ENCODE measurements at regions not wholly inside any gene's neighbourhood (a gene's known extent, or its start where the extent isn't known, plus 50 kb on each side); places are given as distances from the start of the nearest gene placed in this dataset.
"Not testable (repeated sequence)": the region's sequence is repeated elsewhere in the genome, so short reads cannot be mapped to it uniquely, and the experiment has no call there.

DNA sequence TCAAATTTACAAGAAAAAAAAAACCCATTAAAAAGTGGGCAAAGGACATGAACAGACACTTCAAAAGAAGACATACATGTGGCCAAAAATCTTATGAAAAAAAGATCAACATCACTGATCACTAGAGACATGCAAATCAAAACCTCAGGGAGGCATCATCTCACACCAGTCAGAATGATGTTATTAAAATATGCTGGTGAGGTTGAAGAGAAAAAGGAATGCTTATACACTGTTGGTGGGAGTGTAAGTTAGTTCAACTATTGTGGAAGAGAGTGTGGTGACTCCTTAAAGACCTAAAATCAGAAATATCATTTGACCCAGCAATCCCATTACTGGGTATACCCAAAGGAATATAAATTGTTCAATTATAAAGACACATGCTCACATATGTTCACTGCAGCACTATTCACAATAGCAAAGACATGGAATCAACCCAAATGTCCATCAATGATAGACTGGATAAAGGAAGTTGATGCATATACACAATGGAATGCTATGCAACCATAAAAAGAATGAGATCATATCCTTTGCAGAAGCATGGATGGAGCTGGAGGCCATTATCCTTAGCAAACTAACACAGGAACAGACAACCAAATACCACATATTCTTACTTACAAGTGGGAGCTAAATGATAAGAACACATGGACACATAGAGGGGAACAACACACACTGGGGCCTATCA, 100.3 kb upstream of the GALNT15 start:
- DNase-seq (ENCODE audit: low read depth in 2 of 2): not testable (repeated sequence)

DNA sequence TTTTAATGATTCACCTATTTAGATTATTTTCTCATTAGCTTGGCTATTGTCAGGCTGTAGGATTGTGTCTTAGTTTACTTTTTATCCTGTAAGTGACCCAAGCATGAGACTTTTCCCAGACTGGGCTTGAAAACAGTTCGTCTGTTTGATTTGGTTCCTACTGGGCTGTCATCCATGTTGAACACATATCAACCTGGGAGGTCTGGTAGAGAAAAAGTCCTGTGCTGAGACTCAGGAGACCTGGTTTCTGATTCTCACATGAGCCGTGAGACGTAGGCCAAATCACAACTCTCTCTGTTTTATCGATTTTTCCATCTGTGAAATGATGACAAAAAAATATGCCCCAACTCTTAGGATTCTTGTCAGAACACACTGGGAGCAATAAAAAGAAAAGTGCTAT, 98.8 kb upstream of the GALNT15 start:
- DNase-seq (ENCODE audit: low read depth in 2 of 2): no peak

DNA sequence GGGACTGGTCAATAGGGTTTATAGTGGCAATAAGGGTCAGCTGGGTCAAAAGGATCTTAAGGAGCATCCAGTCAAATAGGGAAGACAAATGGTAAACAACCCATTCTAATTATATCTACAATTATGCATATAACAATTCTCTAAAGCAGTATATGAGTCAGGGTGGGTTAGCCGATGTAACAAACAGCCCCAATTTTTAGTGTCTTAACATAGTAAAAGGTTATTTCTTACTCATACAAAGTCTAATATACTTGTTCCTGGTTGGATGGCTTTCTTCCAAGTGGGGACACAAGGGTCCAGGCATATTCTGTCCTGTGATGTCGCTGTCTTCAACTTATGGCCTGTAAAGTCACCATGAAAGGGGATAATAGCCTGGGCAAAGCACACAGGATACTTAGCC, 97.9 kb upstream of the GALNT15 start:
- DNase-seq (ENCODE audit: low read depth in 2 of 2): no peak

DNA sequence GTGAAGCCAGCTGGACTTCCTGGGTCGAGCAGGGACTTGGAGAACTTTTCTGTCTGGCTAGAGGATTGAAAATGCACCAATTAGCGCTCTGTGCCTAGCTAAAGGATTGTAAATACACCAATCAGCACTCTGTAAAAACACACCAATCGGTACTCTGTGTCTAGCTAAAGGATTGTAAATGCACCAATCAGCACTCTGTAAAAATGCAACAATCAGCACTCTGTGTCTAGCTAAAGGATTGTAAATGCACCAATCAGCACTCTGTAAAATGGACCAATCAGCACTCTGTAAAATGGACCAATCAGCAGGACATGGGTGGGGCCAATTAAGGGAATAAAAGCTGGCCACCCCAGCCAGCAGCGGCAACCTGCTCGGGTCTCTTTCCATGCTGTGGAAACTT, 97.3 kb upstream of the GALNT15 start:
- not testable (repeated sequence) for DNase-seq (ENCODE audit: low read depth in 2 of 2)

DNA sequence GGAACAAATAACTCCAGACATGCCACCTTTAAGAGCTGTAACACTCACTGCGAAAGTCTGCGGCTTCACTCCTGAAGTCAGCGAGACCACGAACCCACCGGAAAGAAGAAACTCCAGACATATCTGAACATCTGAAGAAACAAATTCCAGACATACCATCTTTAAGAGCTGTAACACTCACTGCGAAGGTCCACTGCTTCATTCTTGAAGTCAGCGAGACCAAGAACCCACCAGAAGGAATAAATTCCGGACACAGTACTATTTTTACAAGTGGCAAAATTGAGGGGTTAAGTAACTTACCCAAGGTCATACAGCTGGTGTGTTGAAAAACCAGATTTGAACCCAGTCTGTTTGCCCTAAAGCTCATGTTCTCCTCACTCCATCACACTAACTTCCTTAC, 96.8 kb upstream of the GALNT15 start:
- DNase-seq (ENCODE audit: low read depth in 2 of 2): not testable (repeated sequence)

DNA sequence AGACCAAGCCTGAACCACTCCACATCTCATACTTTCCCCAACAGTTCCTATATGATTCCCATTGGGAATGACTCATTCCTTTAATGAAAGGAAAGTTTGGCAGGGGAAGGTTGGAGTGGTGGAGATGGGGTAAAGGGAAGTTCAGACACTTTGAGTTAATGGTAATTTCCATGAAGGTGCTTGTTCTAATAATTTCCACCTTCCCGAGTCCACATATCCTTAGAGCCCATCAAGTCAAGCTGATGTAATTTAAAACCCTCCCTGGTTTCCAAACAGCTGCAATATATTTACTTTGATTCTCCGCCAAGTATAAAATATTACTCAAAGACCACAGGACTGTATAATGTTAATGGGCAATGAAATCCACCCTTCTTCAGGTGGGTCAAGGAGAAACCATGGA, 95.0 kb upstream of the GALNT15 start:
- DNase-seq (ENCODE audit: low read depth in 2 of 2): no peak

DNA sequence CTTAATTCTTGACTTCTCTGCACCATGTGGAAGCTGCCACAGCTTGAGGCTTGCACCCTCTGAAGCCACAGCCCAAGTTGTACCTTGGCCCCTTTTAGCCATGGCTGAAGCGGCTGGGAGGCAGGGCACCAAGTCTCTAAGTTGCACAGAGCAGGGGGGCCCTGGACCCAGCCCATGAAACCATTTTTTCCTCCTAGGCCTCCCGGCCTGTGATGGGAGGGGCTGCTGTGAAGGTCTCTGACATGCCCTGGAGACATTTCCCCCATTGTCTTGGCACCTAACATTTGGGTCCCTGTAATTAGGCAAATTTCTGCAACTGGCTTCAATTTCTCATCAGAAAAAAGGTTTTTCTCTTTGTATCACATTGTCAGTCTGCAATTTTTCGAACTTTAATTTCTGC, 92.8 kb upstream of the GALNT15 start:
- no peak for DNase-seq (ENCODE audit: low read depth in 2 of 2)

DNA sequence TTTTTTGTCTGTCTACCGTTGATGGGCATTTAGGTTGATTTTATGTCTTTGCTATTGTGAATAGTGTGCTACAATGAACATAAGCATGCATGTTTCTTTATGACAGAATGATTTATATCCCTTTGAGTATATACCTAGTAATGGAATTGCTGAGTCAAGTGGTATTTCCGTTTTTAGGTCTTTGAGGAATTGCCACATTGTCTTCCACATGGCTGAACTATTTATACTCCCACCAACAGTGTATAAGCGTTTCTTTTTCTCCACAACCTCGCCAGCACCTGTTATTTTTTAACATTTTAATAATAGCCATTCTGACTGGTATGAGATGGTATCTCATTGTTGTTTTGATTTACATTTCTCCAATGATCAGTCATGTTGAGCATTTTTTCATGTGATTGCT, 89.6 kb upstream of the GALNT15 start:
- DNase-seq (ENCODE audit: low read depth in 2 of 2): no peak

DNA sequence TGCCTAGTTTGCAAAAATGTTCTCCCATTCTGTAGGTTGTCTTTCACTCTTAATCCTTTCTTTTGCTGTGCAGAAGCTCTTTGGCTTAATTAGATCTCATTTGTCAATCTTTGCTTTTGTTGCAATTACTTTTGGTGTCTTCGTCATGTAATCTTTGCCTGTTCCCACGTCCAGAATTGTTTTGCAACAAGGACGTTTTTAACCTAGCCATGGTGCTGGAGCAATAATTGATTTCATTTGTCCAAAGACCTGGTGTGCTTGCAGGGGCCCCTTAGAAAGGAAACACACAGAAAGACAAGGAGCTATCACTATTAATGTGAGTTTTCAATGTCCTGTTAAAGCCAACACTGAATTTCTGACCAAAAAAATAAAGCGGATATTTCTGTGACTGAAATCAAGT, 89.1 kb upstream of the GALNT15 start:
- DNase-seq (ENCODE audit: low read depth in 2 of 2): no peak

DNA sequence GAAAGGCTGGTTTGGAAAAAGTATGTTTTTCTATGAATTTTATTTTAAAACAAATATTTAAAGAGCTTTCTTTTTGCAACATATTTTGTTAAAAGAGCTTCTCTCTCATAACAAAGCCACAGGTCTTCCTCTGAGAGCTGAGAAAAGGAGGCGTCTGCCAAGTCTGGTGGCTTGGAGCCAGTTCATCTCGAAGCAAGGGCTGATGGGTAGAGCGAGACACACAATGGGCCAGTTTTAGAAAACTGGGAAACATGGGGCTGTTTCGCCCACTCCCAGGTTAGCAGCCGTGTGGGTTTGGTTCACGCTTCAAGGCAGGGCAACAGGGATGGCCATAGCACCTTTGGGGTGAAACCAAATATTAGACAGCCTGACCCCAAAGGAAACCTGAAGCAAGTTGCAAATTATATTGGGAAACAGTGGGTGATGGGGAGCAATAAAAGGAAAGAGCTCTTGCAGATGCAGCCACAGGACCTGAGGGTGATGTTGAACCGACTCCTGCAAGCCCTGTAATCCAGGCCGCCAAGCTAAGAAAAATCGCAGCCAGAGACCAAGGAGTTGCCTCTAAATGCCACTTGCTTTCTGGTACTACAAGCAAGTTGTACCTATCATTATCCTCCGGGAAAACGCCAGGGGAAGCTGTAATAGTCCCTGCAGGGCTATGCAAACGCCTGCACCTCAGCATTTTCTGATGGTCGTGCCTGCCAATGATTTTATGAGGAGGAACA, 88.4 kb upstream of the GALNT15 start:
- no peak for DNase-seq (ENCODE audit: low read depth in 2 of 2)

DNA sequence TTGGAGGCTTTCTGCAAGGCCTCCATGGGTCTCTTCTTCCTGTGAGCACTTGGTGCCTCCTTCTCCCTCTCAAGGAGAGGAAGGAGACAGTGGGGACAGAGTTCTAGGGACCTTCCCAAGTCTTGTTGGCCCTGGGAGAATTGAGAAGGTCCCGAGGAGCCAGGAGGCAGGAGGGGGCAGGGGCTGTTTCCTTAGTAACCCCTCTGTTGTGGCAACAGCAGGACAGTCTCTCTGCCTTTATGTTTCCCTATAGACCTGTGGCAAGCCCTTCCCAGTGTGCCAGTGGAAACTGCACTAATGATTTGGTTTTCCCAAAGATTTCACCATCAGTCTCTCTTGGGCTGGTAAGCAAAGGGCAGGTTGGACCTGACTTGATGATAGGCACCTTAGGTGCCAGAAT, 87.8 kb upstream of the GALNT15 start:
- no peak for DNase-seq (ENCODE audit: low read depth in 2 of 2)

DNA sequence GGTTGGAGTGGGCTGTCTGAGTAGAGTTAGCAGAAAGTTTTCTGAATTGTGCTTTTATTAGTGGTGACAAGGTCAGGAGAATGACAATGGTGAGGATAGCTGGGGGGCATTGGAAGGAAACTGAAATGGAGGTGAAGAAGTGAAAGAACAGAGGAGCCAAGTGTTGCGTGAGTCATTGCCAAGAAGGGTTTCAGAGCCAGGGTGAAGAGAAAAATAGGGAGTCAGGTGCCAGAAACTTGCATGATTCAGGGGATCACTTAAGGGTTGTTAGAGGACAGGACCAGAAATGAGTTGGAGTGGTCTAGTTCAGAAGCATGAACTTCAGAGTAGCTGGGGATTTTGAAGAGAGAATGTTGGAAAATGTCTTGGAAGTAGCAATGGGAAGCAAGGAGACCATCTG, 86.0 kb upstream of the GALNT15 start:
- DNase-seq (ENCODE audit: low read depth in 2 of 2): no peak

DNA sequence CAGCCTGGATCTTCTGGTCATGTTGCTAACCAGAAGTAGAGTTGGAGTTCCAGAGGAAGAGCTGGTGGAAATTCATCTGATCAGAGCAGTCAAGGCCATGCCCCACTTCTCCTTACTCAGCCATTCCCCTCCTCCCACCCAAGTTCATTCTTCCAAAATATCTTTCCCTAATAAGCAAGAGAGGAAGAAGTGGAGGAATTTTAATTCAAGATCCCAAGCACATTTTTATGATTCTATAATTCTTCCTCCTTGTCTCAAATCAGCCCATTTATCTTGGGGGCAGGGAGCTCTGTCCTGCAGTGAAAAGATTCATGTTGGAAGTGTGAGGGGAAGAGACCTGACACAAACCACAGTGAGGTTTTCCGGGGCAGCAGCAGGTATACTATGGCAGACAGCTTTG, 85.0 kb upstream of the GALNT15 start:
- no peak for DNase-seq (ENCODE audit: low read depth in 2 of 2)

DNA sequence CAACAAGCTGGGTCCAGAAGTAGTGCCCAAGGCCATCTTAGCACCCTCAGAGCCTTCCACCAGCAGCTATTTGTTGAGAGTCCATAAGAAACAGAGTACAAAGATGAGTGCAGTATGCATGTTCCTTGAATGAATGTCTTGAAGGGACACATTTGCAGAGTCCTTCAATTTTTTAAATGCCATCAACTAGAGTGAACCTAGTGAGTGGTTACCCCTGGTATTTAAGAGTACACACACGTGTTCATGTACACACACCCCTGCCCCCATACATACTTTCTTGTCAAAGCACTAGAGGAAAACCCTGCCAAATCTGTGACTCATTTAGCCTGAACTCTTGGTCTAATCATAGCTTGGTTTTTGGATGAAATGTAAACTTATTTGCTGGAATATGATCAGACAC, 84.5 kb upstream of the GALNT15 start:
- no peak for DNase-seq (ENCODE audit: low read depth in 2 of 2)

DNA sequence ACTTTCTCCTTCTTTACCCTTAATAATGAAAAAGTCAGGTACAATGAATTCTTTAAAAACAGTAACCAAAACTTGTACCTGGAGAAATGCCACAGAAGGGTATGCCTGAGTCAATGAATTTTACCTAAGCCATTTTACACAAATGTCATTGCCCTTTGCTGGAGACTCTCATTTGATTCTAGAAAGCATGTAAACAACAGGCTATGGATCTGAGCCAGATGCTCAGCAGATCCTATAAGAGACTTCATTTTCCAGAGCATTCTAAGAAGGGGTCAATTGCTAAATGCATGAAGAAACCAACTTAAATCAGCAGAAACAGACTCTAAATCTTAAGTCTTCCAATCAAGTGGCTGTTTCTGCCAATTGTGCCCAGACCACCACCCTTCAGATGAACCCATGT, 83.8 kb upstream of the GALNT15 start:
- DNase-seq (ENCODE audit: low read depth in 2 of 2): no peak

DNA sequence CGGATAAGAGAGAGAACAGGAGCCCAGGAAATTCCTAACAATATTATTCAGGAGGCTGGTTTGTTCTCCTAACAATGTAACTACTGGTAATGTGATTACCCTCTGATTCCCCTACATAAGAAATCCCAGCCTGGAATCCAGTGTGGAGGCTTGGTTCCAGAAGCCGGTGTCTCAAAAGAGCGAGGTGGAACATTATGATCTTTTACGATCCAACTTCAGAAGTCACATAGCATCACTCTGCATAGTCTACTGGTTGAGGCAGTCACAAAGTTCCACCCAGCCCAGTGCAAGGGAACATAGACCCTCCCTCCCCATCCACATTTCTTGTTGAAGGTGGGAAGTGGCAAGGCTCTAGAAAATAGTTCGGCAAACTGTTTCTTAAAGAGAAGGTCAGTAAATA, 81.6 kb upstream of the GALNT15 start:
- DNase-seq (ENCODE audit: low read depth in 2 of 2): no peak

DNA sequence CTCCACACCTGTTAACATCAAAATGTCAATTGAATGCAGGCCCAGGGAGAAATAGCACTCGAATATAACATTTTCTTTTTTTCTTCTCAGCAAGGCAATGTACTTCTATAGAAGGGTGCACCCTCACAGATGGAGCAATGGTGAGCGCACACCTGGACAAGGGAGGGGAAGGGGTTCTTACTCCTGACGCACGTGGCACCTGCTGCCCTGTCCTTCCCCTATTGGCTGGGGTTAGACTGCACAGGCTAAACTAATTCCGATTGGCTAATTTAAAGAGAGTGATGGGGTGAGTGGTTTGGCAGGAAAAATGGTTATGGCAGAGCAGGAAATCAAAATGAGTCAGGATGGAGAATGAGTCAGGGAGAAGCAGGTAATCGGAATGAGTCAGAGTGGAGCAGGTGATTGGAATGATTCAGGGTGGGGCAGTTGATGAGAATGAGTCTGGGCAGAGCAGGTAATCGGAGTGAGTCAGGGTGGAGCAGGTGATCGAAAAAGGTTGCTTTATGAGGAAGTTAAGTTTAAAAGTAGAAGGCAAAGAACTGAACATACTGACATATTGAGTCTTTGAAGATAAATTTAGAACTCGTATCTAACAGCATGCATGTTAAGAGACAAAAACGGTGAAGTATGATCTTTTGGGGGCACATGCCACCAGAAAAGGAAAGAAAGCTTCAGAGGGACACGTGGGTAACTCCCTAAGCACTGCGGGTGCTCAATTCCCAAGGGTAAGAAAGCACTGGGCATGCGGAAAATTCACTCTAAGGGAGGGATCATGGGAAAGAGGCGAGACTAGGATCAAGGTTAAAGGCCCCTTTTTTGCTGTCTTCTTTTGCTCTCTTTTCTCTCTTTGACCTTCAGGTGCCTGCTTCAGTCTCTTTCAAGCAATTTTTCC, 72.9 kb upstream of the GALNT15 start:
- no peak for DNase-seq (ENCODE audit: low read depth in 2 of 2)

DNA sequence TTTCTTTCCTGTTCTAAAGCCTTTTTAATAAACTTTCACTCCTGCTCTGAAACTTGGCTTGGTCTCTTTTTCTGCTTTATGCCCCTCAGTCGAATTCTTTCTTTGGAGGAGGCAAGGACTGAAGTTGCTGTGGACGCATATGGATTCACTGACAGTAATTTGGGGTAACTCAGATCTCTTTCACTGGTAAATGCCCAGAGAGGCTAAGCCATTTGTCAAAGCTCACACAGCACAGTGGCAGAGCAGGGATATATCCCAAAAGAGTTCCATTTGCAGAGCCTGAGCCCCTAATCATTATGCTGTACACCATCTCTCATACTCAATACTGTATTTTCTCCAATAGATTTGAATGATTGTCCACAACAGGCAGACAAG, 72.3 kb upstream of the GALNT15 start:
- DNase-seq (ENCODE audit: low read depth in 2 of 2): no peak

DNA sequence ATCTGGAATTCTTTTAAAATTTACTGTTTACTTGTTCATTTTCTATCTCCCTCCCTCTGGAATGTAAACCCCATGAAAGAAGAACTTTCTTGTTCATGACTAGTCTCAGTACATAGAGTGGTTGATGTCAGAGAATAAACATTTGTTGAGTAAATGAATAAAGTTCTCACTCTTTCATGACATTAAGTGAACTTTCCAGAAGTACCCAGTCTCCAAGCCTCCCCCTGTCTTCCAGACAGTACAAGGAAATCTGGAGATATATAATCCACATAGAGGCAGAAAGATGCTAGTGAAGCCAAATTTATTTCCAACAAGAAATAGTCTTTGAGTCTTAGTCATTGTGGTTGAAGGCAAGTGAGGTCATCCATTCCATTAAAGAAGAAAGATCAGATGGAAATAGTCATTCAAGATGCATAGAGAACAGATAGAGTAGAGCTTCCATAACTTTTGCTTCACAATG, 71.5 kb upstream of the GALNT15 start:
- no peak for DNase-seq (ENCODE audit: low read depth in 2 of 2)

DNA sequence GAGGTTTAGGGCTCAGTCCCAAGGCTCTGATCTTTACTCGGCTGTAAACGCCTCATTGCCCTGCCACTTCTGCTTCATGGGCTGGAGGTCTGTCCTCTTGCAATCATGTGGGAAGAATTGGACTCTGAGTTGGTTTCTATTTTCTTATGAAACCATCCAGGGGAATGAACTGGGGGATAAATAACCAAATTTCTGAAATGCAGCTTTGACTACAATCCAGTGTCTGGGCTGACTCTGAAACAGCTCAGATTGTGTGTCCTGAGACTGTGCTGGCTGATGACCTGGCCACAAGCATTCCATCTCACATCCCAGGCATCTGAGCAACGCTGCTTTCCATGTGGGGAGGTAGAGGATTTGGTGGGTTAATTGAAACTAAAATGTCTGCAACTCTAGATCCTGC, 71.0 kb upstream of the GALNT15 start:
- DNase-seq (ENCODE audit: low read depth in 2 of 2): no peak

DNA sequence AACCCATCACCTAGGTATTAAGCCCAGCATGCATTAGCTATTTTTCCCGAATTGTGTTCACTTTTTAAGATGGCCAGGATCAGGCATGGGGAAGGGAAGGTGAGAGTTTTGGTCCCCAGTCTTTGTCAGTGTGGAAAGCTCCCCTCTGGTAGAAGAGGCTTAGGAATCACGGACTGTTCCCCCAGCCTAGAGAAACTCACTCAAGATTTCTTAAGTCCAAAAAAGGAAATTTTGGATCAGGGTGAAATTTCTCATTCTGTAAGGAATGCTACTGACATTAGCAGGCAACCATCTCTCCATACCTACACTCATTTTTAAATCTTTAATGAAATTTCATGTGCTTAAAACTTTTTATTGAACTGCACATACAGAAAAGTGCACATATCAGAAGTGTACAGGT, 70.3 kb upstream of the GALNT15 start:
- DNase-seq (ENCODE audit: low read depth in 2 of 2): no peak

DNA sequence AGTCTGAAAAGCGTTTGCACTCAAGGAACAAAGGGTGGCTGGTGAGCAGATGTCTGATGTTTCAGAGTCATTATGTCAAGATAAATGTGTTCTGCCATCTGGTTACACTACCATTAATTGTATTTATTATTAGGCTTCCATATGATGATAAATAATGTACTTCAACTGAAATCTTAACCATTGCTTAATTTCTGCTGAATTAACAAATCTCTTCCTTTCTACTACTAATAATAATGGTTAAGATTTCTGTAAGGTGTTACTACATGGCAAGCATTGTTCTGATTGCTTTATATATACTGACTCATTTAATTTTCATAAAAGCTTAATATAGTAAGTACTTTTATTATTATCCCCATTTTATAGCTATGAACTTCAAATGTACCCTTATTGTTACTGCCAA, 68.4 kb upstream of the GALNT15 start:
- no peak for DNase-seq (ENCODE audit: low read depth in 2 of 2)

DNA sequence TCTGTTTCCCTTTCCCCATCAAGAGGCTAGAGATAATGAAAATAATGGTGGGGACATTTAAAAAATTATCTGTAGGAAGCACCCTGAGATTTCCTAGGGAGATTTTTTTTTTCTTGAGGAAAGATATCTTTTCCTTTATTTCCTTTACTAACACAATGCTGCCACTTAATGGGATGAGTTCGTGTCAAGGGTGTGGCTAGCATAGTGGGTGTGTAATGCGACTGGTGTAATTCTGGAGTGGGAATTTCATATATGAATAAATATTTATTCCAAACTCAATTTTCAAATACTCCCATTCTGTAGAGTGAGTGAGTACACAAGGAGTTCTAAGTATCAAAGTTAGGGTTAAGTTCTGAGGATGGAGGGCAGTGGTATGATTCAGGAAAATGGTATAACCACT, 66.1 kb upstream of the GALNT15 start:
- DNase-seq (ENCODE audit: low read depth in 2 of 2): no peak

All from stimulated activated CD4-positive, alpha-beta T cell treated with anti-CD3 and anti-CD28 coated beads, Interleukin-1b, Interleukin-23, amount 100 ng/mL, for 4 hours (primary cell).